NT2/D1 (cell line): ENCODE measurements at regions not wholly inside any gene's neighbourhood (a gene's known extent, or its start where the extent isn't known, plus 50 kb on each side); places are given as distances from the start of the nearest gene placed in this dataset.

ENCODE experiments used
- SUZ12 ChIP-seq: IDR thresholded peaks from 2 replicates; pipeline ENCODE4 v1.6.1; 2011; ENCODE audit not compliant: insufficient read length, insufficient read depth; ENCODE audit errors: extremely low read depth
- YY1 ChIP-seq: IDR thresholded peaks from 2 replicates; pipeline ENCODE4 v1.6.1; 2011; ENCODE audit not compliant: insufficient read length, insufficient read depth
- ZNF274 ChIP-seq: IDR thresholded peaks from 2 replicates; pipeline ENCODE4 v1.6.1; 2011; ENCODE audit warnings: mild to moderate bottlenecking, low read depth, low read length

- TF ChIP-seq ZNF274 = no peak
- no peak for TF ChIP-seq YY1
- TF ChIP-seq SUZ12 = no peak
Measured at GRCh38 chr5:114883675-114884074, 286.0 kb downstream of the TRIM36 start.
